ENCODE measurements at regions not wholly inside any gene's neighbourhood (a gene's known extent, or its start where the extent isn't known, plus 50 kb on each side); places are given as distances from the start of the nearest gene placed in this dataset.

DNA sequence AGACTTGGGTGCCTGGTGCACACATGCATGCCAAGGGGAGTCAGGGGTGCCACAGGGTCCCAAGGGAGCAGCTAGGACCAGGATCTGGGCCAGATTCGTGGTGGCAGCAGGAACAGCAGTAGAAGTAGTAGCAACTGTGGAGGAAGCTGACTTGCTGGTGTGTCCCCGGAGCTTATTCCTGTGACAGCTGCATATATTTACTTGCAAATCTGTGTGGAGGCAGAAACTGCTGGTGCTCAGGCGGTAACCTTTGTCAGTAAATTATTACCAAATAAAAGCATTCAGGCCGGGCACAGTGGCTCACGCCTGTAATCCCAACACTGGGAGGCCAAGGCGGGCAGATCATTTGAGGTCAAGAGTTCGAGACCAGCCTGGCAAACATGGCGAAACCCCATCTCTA is 67.4 kb upstream of the RAB18 start:
- no TSS peak for BruUV-seq (replicated peaks)

GRCh38 chr10:27433976-27434375 is 70.1 kb upstream of the RAB18 start:
- H3K4me3 ChIP-seq (ENCODE audit: low read depth in 2 of 2, low read length in 2 of 2), result no peak overlapping the region
- ATAC-seq, result no peak
- no peak overlapping the region for H3K27ac ChIP-seq (ENCODE audit: low read length)
- intact Hi-C loops (cut with micrococcal nuclease; ENCODE audit: unreplicated experiment) (no loop called here), in situ Hi-C loops (cut with HindIII; ENCODE audit: low pct_unique_long_range_greater_than_20kb, low sequenced_read_pairs) (no loop called here)
- H3K27me3 ChIP-seq (ENCODE audit: control insufficient read depth, insufficient read depth, low read length), result no peaks in the 10 kb centered on the region
- no peaks in the 10 kb centered on the region for H3K9me3 ChIP-seq (ENCODE audit: control insufficient read depth, insufficient read depth, low read depth, low read length)
- BruUV-seq (replicated peaks), result no TSS peak
- no peak for DNase-seq (ENCODE audit: low read depth, low spot score)
- H3K4me1 ChIP-seq (ENCODE audit: control insufficient read depth, insufficient read depth, low read length), result no peaks in the 10 kb centered on the region
- ChIA-PET POLR2A (no interaction called here), CTCF (no interaction called here)
- H3K36me3 ChIP-seq (ENCODE audit: control insufficient read depth, insufficient read depth, low read length), result no peaks in the 10 kb centered on the region
- no peak for TF ChIP-seq TCF7L2 (IDR thresholded peaks at IDR 0.05; ENCODE audit: low read depth, low read length)
- no peak for TF ChIP-seq CTCF (IDR thresholded peaks at IDR 0.05)
- TF ChIP-seq REST (IDR thresholded peaks at IDR 0.05; ENCODE audit: insufficient read depth in 1 of 2, low read depth in 2 of 2, low read length in 1 of 2), result no peak
- TF ChIP-seq POLR2AphosphoS5 (IDR thresholded peaks at IDR 0.05; ENCODE audit: low read depth, low read length), result no peak
- TF ChIP-seq SIN3A (IDR thresholded peaks at IDR 0.05; ENCODE audit: borderline replicate concordance, insufficient read depth, low read depth, low read length), result no peak

More for the DNA sequence above, 67.4 kb upstream of the RAB18 start:
- Histone ChIP-seq H3K4me1 (ENCODE audit: control insufficient read depth, insufficient read depth, low read length) (no peaks in the 10 kb centered on the region), H3K9me3 (ENCODE audit: control insufficient read depth, insufficient read depth, low read depth, low read length) (no peaks in the 10 kb centered on the region), H3K27ac (ENCODE audit: low read length) (no peak overlapping the region), H3K4me3 (ENCODE audit: low read depth in 2 of 2, low read length in 2 of 2) (no peak overlapping the region), H3K27me3 (ENCODE audit: control insufficient read depth, insufficient read depth, low read length) (no peaks in the 10 kb centered on the region), H3K36me3 (ENCODE audit: control insufficient read depth, insufficient read depth, low read length) (no peaks in the 10 kb centered on the region)
- no peak for DNase-seq (ENCODE audit: low read depth, low spot score)
- intact Hi-C loops (cut with micrococcal nuclease; ENCODE audit: unreplicated experiment), result no loop called here
- ChIA-PET POLR2A (no interaction called here), CTCF (no interaction called here)
- TF ChIP-seq CTCF (IDR thresholded peaks at IDR 0.05) (no peak), TCF7L2 (IDR thresholded peaks at IDR 0.05; ENCODE audit: low read depth, low read length) (no peak), POLR2AphosphoS5 (IDR thresholded peaks at IDR 0.05; ENCODE audit: low read depth, low read length) (no peak), SIN3A (IDR thresholded peaks at IDR 0.05; ENCODE audit: borderline replicate concordance, insufficient read depth, low read depth, low read length) (no peak), REST (IDR thresholded peaks at IDR 0.05; ENCODE audit: insufficient read depth in 1 of 2, low read depth in 2 of 2, low read length in 1 of 2) (no peak)
- ATAC-seq, result no peak
- in situ Hi-C loops (cut with HindIII; ENCODE audit: low pct_unique_long_range_greater_than_20kb, low sequenced_read_pairs), result no loop called here
